SIG-M5 (cell line): ENCODE measurements at regions not wholly inside any gene's neighbourhood (a gene's known extent, or its start where the extent isn't known, plus 50 kb on each side); places are given as distances from the start of the nearest gene placed in this dataset.

Experiments
- DNase-seq: peaks from one replicate; lab custom pipeline; 2025; lab: John Stamatoyannopoulos, UW

DNA sequence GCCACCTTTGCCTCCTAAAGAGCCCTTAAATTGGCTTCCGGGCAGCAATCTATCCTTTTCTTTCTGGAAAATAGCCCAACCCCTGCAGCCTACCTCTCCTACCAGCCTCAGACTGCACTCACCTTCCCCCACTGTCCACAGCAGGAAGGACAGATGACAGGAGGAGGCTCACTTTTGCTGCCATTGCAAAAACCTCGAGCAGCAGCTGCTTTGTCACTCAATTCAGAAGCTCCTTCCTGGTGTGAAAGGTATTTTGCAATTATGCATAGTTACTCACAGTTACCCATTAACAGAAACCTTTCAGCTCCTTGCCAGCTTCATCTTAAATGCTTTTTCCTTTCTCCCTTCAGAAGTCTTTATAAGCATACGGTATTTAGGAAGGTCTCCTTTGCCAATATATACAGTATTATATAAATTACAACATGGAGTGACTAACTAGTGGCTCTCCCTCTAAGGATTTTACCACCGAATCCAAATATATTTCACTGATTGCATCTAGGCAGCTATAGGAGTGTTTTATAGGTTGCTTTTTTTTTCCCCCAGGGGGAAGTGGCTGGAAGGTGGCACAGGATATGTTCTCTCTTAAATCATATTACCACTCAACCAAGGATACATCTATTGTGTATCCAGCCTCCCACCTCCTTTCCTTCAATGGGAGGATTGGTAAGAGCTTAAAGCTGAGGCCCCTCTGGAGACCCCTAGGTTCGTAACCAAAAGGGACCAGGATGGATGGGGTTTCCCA, 142.1 kb upstream of the IPO9 start:
- no peak for DNase-seq

DNA sequence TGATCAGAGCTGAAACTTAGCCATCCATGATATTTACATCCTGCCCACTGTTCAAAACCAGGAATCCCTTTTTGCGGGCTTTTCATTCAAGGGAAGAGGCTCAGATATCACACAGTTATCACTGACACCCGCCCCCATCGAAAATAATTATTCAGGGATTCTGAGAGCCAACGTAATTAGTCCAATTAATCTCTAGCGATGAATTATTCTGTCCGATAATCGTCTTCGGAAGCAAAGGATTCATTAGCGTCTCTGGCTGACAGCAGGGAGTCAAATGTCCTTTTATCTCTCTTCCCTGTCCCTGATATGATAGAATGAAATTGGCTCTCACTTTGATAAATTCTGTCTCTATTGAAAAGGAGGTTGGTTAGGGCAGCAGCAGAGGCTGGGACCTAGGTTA, 140.4 kb upstream of the IPO9 start:
- DNase-seq: no peak

DNA sequence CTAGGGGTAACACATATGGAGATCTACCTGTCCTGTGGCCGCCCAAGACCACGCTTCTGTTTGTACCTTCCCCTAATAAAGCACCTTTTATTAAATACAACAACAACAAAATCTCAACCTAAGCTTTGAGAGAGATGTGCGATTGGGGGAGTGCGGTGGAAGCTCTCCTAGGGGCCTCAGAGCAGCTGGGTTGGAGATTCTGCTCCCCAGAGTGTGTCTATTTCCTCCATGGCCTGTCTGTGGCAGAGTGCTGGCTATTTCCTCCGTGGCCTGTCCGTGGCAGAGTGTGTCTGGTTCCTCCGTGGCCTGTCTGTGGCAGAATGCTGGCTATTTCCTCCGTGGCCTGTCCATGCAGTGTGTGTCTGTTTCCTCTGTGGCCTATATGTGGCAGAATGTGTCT, 139.3 kb upstream of the IPO9 start:
- DNase-seq: no peak

DNA sequence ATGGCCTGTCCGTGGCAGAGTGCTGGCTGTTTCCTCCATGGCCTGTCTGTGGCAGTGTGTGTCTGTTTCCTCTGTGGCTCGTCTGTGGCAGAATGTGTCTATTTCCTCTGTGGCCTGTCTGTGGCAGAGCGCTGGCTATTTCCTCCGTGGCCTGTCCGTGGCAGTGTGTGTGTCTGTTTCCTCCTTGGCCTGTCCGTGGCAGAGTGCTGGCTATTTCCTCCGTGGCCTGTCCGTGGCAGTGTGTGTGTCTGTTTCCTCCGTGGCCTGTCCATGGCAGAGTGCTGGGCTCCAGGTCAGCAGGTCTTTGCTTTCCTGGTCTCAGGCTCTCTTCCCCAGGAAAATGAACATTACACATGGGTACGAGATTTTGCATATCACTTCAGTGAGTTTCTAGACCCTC, 138.4 kb upstream of the IPO9 start:
- DNase-seq: no peak

DNA sequence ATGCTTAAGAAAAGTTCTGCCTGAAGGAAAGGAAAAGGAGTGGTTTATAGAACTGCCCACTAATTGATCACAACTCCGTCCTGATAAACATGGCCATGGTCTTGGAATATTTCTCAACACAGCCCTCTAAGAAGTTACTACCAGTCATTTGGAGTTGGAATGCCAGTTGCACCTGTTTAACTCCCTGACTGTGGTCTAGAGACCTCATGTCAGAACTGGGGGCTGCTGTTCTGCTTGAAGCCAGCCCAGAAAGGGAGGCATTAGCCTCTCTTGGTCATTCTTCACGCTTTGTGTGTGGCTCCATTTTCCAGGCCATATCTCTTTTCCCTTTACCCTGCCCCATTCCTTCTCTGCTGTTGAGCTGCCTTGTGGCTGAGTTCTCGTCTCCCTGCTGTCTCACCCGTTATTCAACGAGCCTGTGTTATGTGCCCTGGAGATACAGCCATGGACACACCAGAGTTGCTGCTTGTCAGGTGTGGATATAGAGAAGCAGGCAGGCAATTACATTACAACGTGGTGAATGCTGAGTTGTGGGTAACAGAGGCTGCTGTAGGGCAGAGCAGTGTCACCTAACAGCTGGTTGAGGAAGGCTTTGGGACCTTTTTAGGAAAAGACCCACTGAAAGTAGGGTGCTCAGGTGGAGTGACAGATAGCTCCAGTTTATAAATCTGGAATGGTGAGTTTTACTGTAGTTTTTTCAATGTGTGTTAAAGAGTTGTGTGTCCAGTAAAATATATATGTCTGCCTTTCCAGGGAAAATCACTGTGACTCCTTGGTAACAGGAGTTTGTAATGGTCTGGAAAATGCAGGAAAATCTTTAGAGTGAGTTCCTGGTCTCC, 137.0 kb upstream of the IPO9 start:
- no peak for DNase-seq

DNA sequence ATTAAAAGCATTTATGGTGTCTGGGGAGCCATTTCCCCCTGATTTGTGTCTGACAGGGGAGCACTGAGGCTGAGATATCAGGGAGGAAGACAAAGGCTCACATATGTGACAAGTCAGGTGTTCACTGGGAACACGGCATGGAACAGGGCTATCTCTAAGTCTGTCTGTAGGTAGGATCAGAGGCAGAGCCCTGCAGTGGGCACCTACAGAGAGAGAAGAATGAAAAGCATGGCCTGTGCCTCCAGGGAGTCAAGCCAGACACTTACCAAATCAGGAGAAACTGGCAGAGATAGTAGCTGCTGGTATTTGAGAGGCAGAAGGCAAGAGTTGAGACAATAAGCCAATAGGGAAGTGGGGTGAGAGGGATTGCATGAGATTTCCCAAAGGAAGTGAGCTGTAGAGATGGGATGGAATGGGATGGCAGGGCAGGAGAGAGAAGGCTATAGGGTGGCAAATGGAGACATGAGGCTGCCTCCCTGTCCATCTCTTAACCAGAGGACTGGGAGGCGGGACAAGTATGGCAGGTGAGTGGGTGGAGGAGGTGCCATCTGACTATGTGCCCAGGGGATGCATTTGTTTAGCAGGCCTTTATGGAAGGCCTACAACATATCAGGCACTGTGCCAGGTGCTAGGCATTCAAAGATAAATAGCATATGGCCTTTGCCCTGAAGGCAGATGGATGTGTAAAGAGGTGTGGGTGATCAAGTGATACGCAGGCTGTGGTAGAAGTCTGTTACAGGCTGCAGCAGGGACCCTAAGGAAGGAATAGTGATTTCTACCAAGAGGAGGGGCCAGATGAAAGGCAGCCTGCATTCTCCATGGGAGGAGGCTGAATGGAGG, 136.2 kb upstream of the IPO9 start:
- DNase-seq: no peak

DNA sequence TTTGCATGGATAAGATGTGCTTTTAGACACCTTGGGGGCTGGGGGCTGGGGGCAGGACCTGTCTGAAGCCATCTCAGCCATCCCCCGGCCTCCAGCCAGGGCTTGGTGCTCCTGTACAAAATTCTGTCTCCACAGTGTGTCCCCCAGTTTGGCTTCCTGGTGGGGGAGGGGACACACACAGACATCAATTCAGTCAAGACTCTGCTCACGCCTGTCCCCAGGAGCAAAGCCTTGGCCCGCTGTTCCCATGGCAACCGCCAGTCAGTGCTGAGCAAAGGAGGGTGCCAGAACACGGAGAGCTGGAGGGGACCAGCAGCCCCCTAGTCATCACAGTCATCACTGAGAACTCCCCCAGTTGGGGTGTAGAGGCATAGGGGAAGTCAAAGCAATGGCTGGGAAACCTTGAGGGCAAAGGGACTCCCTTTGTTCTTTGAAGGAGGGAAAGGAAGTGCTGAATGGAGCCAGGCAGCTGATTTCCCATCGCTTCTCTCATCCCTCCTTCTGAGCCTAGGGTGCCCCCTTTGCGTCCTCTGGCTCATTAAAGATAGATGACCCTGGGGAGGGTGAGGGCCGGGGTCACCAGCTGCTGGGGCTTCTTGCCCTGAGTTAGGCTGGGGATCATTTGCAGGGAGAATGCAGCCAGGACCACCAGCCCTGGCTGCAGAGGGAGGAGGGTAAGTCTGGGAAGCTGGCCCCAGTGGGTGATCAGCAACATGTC, 134.9 kb upstream of the IPO9 start:
- DNase-seq: no peak

DNA sequence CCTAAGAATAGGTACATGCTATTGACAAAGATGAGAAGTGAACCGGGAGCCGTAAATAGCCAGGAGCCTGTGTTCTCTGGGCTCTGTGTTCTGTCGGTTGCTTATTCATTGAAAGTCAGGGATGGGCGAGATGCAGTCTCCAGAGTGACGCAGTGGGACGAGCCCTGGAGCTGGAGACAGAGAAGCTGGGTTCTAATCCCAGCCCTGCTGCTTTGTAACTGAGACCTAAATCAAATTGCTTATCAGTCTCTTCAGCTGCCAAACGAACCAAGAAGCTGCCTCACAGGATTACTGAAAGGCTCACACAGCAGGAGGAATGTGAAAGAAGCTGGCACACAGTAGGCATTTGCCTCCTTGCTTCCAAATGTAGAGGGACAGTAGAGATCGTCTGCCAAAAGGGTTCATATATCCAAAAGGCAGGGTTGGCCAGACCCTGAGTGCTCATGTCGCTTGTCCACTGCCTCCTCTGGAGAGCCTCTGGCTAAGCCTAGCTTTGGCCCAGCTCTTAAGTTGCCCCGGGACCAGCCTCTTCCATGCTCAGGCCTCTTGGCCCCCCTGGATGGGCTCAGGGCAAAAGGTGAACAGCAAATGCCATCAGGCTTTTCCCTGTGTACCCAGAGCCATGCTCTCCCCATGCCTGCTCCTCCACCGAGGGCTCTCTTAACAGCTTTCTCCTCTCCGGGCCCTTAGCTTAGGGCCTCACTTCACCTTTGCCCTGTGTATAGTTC, 134.2 kb upstream of the IPO9 start:
- no peak for DNase-seq

DNA sequence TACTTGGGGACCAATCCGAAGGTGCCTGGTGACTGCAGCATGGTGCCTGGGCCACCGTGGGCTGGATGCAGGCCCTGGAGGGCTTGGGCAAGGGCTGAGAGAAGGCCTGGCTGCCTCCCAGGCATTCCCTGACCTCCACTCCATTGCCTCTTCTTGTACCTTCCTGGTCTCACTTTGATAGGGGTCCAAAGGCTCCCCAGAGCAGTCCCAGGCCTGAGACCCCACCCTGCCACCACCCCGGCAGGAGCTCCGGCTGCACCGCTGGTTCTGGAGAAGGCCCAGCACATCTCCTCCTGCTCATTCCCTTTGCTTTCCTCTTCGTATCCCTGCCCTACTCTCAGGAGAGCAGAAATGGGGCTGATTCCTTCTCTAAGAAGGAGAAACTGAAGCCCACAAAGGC, 133.3 kb upstream of the IPO9 start:
- DNase-seq: no peak

DNA sequence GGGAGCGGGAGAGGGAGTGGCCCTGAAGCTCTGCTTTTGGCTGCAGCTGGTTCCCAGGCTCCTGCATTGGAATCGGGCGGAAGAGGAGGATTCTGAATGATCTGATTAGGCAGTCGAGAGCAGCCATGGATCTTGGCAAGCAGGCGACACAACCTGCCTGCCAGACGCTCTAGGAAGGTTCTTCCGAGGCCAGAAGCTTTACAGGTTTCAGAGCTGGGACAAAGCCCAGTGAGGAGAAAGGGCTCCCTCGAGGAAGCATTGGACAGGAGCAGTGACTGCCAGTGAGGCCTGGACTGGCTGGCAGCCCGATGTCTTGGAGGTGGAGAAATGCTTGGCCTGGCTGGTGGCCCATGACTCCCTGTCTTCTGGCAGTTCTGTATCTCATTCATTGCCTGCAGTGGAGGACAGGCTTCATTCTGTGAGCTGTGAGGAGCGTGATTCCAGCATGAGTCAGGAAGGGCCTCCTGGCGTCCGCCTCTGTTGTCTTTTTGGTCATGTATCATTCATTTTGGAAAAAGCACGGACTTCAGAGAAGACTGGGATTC, 132.7 kb upstream of the IPO9 start:
- DNase-seq: no peak

DNA sequence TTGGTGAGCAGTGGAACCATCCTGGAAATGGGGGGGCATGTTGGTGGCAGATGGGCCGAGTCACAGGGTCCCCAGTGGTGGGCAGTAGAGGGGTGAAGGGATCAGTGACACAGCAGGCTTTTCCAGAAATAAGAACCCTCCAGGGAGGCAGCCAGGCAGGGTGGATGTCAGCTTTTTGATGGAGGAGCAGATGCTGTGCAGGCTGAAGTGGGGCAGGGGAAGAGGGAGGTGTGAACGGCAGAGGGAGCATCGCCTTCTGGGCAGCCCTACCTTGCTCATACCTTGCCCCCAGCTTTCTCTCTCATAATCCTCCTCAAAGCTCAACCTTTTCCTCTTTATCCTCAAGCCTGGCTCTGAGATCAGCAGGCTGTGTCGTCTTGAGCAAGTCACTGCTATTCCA, 131.8 kb upstream of the IPO9 start:
- DNase-seq: no peak

DNA sequence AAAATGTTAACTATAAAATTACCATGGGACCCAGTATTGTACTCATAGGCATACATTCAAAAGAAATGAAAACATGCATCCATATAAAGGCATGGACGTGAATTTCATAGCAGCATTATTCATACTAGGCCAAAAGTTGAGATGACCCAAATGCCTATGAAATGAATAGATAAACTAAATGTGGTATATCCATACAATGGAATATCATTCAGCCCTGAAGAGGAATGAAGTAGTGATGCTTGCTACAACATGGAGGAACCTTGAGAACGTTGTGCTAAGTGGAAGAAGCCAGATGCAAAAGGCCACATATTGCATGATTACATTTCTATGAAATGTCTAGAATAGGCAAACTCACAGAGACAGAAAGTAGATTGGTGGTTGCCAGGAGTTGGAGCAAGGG, 127.1 kb upstream of the IPO9 start:
- no peak for DNase-seq

DNA sequence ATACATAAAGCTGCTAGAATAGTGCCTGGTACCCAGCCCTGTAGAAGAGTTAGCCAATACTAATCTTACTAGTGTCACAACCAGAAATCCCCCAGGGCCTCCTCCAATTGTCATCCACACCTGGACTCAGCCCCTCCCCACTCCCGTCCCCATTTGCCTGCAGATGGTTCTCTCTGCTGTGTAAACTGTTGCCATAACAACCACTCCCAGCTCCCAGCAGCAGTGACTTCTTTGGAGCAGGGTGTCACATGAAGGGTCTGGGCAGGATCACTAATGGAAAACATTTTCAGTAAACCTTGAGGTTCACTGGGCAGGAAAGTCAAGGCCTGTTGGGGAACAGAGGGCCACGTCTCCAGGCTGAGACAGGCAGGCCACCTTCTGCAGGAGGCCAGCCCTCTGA, 126.0 kb upstream of the IPO9 start:
- no peak for DNase-seq

DNA sequence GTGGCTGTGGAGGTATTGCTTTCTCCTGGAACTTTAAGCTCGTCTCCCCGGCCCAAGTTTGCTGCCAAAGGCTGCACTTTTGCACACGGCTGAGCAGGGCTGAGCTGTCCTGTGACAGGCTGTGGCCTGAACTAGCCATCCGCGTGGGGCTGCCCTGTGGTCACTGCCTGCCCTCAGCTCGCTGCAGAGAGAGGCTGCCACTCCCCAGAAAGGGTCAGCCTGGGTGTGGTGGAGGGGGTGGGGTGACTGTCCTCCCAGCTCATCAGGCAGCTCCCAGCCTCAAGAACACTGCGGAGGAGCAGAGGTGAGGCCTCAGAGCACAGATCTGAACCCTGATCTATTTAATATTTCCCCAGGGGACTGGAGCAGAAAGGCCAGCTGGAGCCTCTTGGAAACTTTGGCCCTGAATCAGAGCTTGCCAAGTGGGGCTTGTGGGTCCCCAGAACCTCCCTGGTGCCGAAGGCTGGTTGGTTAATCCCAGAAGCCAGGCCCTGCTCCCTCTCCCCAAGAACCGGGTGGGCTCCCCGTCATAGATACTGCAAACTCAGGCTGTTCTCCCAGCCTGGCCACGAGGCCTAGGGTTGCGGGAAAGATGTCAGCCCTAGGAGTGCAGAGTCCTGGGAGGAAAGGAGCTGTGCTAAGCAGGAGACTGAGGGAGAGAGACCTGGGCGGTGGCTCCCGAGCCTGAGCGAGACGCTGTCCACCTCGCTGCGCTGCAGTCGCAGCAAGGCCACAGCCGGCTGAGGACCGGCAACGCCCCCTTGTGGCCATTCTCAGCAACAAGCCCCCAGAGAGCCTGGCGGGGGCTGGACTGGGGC, 125.1 kb upstream of the IPO9 start:
- DNase-seq: no peak

DNA sequence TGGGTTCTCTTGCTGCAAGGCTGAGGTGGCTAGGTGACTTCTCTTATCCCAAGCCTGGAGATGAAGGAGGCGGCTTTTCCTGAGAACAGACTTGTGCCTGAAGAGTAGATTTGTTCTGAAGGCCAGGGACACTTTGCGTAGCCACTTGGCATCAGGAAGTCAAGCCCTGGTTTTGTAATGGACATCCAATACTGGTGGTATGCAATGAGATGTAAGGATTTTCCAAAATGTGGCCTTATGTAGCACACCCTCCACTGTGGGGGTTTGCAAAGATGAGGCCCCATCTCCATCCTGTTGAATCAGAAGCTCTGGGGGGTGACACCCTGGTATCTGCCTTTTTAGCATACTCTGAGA, 124.5 kb upstream of the IPO9 start:
- no peak for DNase-seq

DNA sequence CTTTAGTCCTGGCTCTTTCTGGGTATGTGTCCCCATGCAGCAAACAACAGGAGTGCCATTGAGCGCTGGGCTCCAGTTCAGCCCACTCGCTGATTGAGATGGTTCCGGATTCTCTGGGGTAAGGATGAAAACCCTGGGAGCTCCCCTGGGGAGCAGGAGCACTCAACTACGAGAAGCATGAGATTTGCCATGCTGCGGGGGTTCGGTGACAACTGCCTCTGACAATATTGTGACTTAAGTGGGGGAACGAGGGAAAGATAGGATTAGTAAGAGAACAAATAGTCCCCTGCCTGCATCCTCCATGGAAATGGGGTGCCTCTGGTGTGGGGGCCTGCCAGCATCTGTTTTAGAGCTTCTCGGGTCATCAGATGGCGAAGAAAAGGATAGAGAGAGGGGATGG, 123.6 kb upstream of the IPO9 start:
- no peak for DNase-seq

DNA sequence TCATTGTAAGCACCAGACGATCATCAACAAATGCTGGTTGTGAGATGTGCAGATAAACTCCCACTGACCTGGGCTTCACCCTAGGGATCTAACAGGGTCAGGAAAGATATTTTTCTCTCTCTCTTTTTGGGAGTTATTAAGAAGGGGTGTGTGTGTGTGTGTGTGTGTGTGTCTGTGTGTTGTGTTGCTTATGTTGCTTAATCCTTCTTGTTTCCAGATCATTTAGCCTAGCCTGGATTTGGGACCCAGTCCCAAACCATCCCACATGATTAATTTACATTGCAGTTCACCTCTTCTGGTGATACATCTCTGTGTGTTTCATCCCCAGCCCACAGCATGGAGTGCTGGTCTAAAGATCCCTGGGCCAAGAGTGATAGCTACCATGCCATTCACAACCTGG, 122.8 kb upstream of the IPO9 start:
- DNase-seq: no peak

DNA sequence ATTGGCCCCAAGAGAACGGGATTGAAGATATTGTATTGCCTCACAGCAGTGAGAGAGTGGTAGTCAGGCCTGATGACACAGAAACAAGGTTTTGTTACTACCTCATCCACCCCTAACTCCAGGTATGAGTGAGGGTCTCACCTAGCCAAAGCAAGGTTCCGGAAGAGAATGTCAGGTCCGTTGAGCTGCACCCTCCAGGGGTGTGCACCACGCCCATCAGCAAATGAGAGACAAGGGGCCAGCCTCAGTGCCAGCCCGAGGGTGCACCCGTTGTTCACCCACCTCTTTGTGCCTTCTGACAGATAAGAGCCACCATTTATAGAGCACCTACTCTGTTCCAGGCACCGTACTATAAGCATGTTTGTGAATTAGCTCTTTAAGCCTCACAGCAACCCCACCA, 121.9 kb upstream of the IPO9 start:
- DNase-seq: no peak

DNA sequence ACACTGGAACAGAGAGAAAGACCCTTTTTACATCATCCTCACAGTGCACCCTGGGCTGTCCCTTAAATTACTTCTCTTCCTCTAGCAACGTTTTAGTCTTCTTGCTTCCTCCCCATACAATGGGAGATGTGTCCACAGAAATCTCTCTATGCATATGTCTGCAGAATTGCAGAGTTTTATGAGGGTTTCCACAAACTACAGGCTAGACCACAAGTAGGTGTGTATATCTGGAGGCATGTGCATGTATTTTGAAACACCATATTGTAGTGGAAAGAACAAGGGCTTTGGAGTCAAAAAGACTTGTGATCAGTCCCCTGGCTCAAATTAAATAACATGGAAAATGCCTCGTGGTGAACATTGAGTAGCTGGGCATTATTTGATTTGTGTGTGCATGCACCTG, 121.3 kb upstream of the IPO9 start:
- no peak for DNase-seq

DNA sequence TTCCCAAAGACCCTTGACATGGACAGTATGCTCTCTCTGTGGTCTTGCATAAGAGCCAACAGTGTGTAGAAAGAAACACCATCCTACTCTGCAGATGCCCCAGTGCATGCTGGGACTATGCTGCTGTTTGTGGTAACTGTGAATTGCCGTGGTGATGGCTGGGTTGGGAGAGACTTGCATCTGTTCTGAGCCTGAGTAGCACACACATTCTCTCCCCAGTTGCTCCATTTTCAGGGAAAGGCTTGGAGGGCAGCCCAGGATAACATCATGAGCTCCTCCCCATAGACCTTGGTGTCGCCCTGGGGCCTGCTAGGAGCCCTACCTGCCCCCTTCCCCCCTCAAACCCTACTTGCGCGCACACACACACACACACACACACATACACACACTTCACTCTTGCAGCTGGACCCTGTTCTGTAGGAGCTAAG, 120.9 kb upstream of the IPO9 start:
- DNase-seq: no peak
